Liver (tissue), 8 donors: ENCODE measurements at regions not wholly inside any gene's neighbourhood (a gene's known extent, or its start where the extent isn't known, plus 50 kb on each side); places are given as distances from the start of the nearest gene placed in this dataset.

Source experiments
- DNase-seq: peaks from one replicate; pipeline ENCODE4 v3.0.0-alpha.2; 2017; ENCODE audit warnings: low spot score
- H3K27ac ChIP-seq, 2 donors: one replicate each; pipeline ENCODE4 v1.7.0; 2013; ENCODE audit warnings: inconsistent platforms in 2 of 2, low read length in 2 of 2, control low read depth in 1 of 2, low read depth in 1 of 2, mild to moderate bottlenecking in 1 of 2
- H3K27me3 ChIP-seq, 4 donors: one replicate each; pipeline versions ENCODE4 v1.6.1 to v1.7.0; 2013; ENCODE audit warnings: low read length in 3 of 4, inconsistent platforms in 1 of 4, mild to moderate bottlenecking in 1 of 4, moderate library complexity in 1 of 4; ENCODE audit not compliant: control insufficient read depth in 4 of 4, insufficient read depth in 4 of 4
- H3K36me3 ChIP-seq, 4 donors: one replicate each; pipeline versions ENCODE4 v1.6.1 to v1.7.0; 2013; ENCODE audit warnings: low read length in 3 of 4, mild to moderate bottlenecking in 3 of 4, low read depth in 1 of 4, moderate library complexity in 1 of 4; ENCODE audit not compliant: control insufficient read depth in 4 of 4, insufficient read depth in 3 of 4
- H3K4me1 ChIP-seq, 4 donors: one replicate each; pipeline versions ENCODE4 v1.6.1 to v1.7.0; 2013; ENCODE audit warnings: low read length in 3 of 4, mild to moderate bottlenecking in 3 of 4, moderate library complexity in 1 of 4; ENCODE audit not compliant: control insufficient read depth in 4 of 4, insufficient read depth in 4 of 4
- H3K4me3 ChIP-seq, 3 donors: one replicate each; pipeline versions ENCODE4 v1.6.1 to v1.7.0; 2013; ENCODE audit warnings: low read length in 3 of 3, control low read depth in 1 of 3, low read depth in 1 of 3, mild to moderate bottlenecking in 1 of 3
- H3K9ac ChIP-seq, 2 donors: one replicate each; pipeline ENCODE4 v1.7.0; 2013; ENCODE audit warnings: low read length in 2 of 2, mild to moderate bottlenecking in 2 of 2, moderate library complexity in 2 of 2, control low read depth in 1 of 2, low read depth in 1 of 2
- H3K9me3 ChIP-seq, 4 donors: one replicate each; pipeline versions ENCODE4 v1.6.1 to v1.7.0; 2013; ENCODE audit warnings: low read length in 3 of 4; ENCODE audit not compliant: control insufficient read depth in 4 of 4
- EGR1 ChIP-seq, 2 donors: IDR thresholded peaks; 2 replicates each; pipeline ENCODE4 v1.6.1; 2016 to 2018; ENCODE audit warnings: antibody characterized with exemption in 2 of 2, low read depth in 2 of 2
- FOXA1 ChIP-seq: IDR thresholded peaks from 2 replicates; pipeline ENCODE4 v1.6.1; 2016; ENCODE audit warnings: antibody characterized with exemption
- FOXA2 ChIP-seq: IDR thresholded peaks from 2 replicates; pipeline ENCODE4 v1.6.1; 2016; ENCODE audit warnings: antibody characterized with exemption
- GABPA ChIP-seq, 2 donors: IDR thresholded peaks in 1 of 2; conservative IDR thresholded peaks in 1 of 2; 2 replicates each; pipeline ENCODE4 v1.6.1; 2016; ENCODE audit warnings: antibody characterized with exemption in 2 of 2, mild to moderate bottlenecking in 1 of 2, moderate library complexity in 1 of 2
- HNF4A ChIP-seq, 2 donors: conservative IDR thresholded peaks; 2 replicates each; pipeline ENCODE4 v1.6.1; 2016; ENCODE audit warnings: antibody characterized with exemption in 2 of 2, mild to moderate bottlenecking in 2 of 2
- HNF4G ChIP-seq: IDR thresholded peaks from 2 replicates; pipeline ENCODE4 v1.6.1; 2016; ENCODE audit warnings: antibody characterized with exemption
- JUND ChIP-seq, 2 donors: IDR thresholded peaks; 2 replicates each; pipeline ENCODE4 v1.6.1; 2016; ENCODE audit warnings: antibody characterized with exemption in 2 of 2
- NR2F2 ChIP-seq: IDR thresholded peaks from 2 replicates; pipeline ENCODE4 v1.6.1; 2016; ENCODE audit warnings: antibody characterized with exemption
- RAD21 ChIP-seq, 2 donors: IDR thresholded peaks; 2 replicates each; pipeline ENCODE4 v1.6.1; 2016; ENCODE audit warnings: antibody characterized with exemption in 2 of 2, mild to moderate bottlenecking in 2 of 2
- RXRA ChIP-seq, 2 donors: IDR thresholded peaks; 2 replicates each; pipeline ENCODE4 v1.6.1; 2017 to 2018; ENCODE audit warnings: antibody characterized with exemption in 2 of 2, mild to moderate bottlenecking in 1 of 2
- SP1 ChIP-seq: IDR thresholded peaks from 2 replicates; pipeline ENCODE4 v1.6.1; 2018; ENCODE audit warnings: antibody characterized with exemption, mild to moderate bottlenecking
- TAF1 ChIP-seq: conservative IDR thresholded peaks from 2 replicates; pipeline ENCODE4 v1.6.1; 2016; ENCODE audit warnings: antibody characterized with exemption, mild to moderate bottlenecking
- YY1 ChIP-seq: IDR thresholded peaks from 2 replicates; pipeline ENCODE4 v1.6.1; 2016; ENCODE audit warnings: antibody characterized with exemption, mild to moderate bottlenecking
- WGBS: extraction: QIAGEN DNeasy Blood & Tissue Kit; methylation state at CpG from one replicate; pipeline ENCODE4 v1.1.7; 2013; 5-methylcytosine and 5-hydroxymethylcytosine counted together
- TF ChIP-seq, protein P1 (sequence below): fragments of 150-350 bp; IDR thresholded peaks from 2 replicates; pipeline ENCODE4 v1.5.1; 2017; ENCODE audit warnings: improper control_type of control experiment, low read depth, low read length; ENCODE audit not compliant: missing input control
- TF ChIP-seq, protein P2 (sequence below): IDR thresholded peaks from 2 replicates; pipeline ENCODE4 v1.6.1; 2016; ENCODE audit warnings: antibody characterized with exemption
- TF ChIP-seq, protein P3 (sequence below): IDR thresholded peaks from 2 replicates; pipeline ENCODE4 v1.6.1; 2016; ENCODE audit warnings: antibody characterized with exemption, mild to moderate bottlenecking
- TF ChIP-seq, protein P4 (sequence below): IDR thresholded peaks from 2 replicates; pipeline ENCODE4 v1.6.1; 2016; ENCODE audit warnings: antibody characterized with exemption
- TF ChIP-seq, protein P5 (sequence below): IDR thresholded peaks from 2 replicates; pipeline ENCODE4 v1.6.1; 2016; ENCODE audit warnings: antibody characterized with exemption
- donor health status: healthy.
- donor health status: healthy.
- donor health status: healthy.
- donor health status: healthy.
- donor health status: healthy.

DNA sequence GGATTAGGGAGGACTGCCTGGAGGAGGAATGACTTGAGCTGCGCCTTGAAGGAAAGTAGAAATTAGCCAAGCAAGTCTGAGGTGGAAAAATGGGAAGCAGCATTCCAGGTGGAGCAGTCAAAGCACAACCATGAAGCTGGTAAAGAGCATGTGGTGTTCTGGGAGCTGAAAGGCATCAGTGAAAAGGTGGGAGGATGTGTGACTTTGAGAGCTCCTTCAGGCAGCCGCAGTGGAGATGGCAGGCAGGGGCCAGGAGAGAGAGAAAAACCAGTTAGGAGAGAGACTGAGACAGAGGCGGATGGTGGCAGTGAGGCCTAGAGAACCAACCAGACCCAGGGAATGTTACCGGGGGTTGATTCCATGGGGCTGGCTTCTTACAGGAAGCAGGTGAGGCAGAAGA lies 393.4 kb downstream of the MIAT start:
- 84% methylated on average over 4 of the region's 4 CpGs for WGBS
- H3K36me3 ChIP-seq = no peaks in the 10 kb centered on the region
- H3K9me3 ChIP-seq = peaks cover 0 to 4% (median 0%) of the 10 kb centered on the region in 4 donors
- H3K4me1 ChIP-seq = no peaks in the 10 kb centered on the region
- H3K9ac ChIP-seq = no peak overlapping the region
- no peaks in the 10 kb centered on the region for H3K27me3 ChIP-seq
- TF ChIP-seq, protein P1, sequence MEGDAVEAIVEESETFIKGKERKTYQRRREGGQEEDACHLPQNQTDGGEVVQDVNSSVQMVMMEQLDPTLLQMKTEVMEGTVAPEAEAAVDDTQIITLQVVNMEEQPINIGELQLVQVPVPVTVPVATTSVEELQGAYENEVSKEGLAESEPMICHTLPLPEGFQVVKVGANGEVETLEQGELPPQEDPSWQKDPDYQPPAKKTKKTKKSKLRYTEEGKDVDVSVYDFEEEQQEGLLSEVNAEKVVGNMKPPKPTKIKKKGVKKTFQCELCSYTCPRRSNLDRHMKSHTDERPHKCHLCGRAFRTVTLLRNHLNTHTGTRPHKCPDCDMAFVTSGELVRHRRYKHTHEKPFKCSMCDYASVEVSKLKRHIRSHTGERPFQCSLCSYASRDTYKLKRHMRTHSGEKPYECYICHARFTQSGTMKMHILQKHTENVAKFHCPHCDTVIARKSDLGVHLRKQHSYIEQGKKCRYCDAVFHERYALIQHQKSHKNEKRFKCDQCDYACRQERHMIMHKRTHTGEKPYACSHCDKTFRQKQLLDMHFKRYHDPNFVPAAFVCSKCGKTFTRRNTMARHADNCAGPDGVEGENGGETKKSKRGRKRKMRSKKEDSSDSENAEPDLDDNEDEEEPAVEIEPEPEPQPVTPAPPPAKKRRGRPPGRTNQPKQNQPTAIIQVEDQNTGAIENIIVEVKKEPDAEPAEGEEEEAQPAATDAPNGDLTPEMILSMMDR = no peak
- TF ChIP-seq RAD21 (IDR thresholded peaks at IDR 0.05) = no peak
- no peak for TF ChIP-seq TAF1
- TF ChIP-seq, protein P2, sequence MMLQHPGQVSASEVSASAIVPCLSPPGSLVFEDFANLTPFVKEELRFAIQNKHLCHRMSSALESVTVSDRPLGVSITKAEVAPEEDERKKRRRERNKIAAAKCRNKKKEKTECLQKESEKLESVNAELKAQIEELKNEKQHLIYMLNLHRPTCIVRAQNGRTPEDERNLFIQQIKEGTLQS = no peak
- TF ChIP-seq, protein P3, sequence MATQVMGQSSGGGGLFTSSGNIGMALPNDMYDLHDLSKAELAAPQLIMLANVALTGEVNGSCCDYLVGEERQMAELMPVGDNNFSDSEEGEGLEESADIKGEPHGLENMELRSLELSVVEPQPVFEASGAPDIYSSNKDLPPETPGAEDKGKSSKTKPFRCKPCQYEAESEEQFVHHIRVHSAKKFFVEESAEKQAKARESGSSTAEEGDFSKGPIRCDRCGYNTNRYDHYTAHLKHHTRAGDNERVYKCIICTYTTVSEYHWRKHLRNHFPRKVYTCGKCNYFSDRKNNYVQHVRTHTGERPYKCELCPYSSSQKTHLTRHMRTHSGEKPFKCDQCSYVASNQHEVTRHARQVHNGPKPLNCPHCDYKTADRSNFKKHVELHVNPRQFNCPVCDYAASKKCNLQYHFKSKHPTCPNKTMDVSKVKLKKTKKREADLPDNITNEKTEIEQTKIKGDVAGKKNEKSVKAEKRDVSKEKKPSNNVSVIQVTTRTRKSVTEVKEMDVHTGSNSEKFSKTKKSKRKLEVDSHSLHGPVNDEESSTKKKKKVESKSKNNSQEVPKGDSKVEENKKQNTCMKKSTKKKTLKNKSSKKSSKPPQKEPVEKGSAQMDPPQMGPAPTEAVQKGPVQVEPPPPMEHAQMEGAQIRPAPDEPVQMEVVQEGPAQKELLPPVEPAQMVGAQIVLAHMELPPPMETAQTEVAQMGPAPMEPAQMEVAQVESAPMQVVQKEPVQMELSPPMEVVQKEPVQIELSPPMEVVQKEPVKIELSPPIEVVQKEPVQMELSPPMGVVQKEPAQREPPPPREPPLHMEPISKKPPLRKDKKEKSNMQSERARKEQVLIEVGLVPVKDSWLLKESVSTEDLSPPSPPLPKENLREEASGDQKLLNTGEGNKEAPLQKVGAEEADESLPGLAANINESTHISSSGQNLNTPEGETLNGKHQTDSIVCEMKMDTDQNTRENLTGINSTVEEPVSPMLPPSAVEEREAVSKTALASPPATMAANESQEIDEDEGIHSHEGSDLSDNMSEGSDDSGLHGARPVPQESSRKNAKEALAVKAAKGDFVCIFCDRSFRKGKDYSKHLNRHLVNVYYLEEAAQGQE = no peak
- TF ChIP-seq, protein P4, sequence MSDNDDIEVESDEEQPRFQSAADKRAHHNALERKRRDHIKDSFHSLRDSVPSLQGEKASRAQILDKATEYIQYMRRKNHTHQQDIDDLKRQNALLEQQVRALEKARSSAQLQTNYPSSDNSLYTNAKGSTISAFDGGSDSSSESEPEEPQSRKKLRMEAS = no peak
- TF ChIP-seq NR2F2 = no peak
- no peak for TF ChIP-seq GABPA (IDR thresholded peaks at IDR 0.05 in 1 of 2, conservative IDR thresholded peaks at IDR 0.05 in 1 of 2)
- no peak for TF ChIP-seq HNF4A (conservative IDR thresholded peaks at IDR 0.05)
- TF ChIP-seq FOXA2 = no peak
- TF ChIP-seq, protein P5, sequence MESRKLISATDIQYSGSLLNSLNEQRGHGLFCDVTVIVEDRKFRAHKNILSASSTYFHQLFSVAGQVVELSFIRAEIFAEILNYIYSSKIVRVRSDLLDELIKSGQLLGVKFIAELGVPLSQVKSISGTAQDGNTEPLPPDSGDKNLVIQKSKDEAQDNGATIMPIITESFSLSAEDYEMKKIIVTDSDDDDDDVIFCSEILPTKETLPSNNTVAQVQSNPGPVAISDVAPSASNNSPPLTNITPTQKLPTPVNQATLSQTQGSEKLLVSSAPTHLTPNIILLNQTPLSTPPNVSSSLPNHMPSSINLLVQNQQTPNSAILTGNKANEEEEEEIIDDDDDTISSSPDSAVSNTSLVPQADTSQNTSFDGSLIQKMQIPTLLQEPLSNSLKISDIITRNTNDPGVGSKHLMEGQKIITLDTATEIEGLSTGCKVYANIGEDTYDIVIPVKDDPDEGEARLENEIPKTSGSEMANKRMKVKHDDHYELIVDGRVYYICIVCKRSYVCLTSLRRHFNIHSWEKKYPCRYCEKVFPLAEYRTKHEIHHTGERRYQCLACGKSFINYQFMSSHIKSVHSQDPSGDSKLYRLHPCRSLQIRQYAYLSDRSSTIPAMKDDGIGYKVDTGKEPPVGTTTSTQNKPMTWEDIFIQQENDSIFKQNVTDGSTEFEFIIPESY = no peak
- no peak for TF ChIP-seq HNF4G
- no peak for TF ChIP-seq EGR1 (IDR thresholded peaks at IDR 0.05; ENCODE audit: low read depth in 2 of 2)
- TF ChIP-seq JUND (IDR thresholded peaks at IDR 0.05) = no peak
- no peak for TF ChIP-seq FOXA1
- TF ChIP-seq SP1 = no peak
- no peak for TF ChIP-seq RXRA (IDR thresholded peaks at IDR 0.05)
- TF ChIP-seq YY1 = no peak
- DNase-seq = no peak
- no peak overlapping the region for H3K27ac ChIP-seq
- no peak overlapping the region for H3K4me3 ChIP-seq

DNA sequence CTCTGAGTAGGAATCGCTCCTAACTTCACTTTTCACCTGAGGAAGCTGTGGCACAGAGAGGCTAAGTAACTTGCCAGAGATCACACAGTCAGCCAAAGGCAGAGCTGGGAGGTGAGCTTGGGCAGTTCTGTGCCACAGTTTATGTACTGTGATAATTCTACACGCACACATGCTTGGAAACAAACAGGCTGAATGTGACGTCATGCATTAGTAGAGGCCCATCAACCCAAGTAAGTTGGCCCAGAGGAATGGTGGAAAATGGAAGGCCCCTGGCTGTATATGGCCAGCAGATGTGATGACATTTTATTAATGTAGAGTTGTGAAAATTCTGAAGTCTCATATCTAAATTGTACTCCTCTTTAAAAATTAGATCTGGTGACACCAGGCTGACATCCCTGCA lies 394.0 kb downstream of the MIAT start:
- Histone ChIP-seq H3K27ac (no peak overlapping the region), H3K36me3 (no peaks in the 10 kb centered on the region), H3K9me3 (peaks cover 0 to 4% (median 0%) of the 10 kb centered on the region in 4 donors), H3K4me3 (no peak overlapping the region), H3K27me3 (no peaks in the 10 kb centered on the region), H3K4me1 (no peaks in the 10 kb centered on the region), H3K9ac (no peak overlapping the region)
- DNase-seq = no peak
- WGBS = 86% methylated on average over 3 of the region's 3 CpGs
- TF ChIP-seq, protein P5 = no peak
- TF ChIP-seq FOXA2 = no peak
- TF ChIP-seq FOXA1 = no peak
- no peak for TF ChIP-seq TAF1
- TF ChIP-seq RAD21 (IDR thresholded peaks at IDR 0.05) = no peak
- TF ChIP-seq, protein P1 = no peak
- no peak for TF ChIP-seq SP1
- TF ChIP-seq HNF4G = no peak
- TF ChIP-seq, protein P4 = no peak
- TF ChIP-seq JUND (IDR thresholded peaks at IDR 0.05) = no peak
